ENCODE measurements at regions not wholly inside any gene's neighbourhood (a gene's known extent, or its start where the extent isn't known, plus 50 kb on each side); places are given as distances from the start of the nearest gene placed in this dataset.

- DNase-seq (ENCODE audit: low spot score), result no peak
Measured at GRCh38 chr5:68482199-68482598, 266.6 kb downstream of the PIK3R1 start.

GRCh38 chr5:68484307-68485068 lies 268.9 kb downstream of the PIK3R1 start:
- DNase-seq (ENCODE audit: low spot score), result no peak

- peak; percentile 52 for DNase-seq (ENCODE audit: low spot score)
Measured at GRCh38 chr5:68489556-68489955, 274.0 kb downstream of the PIK3R1 start.

GRCh38 chr5:68490406-68490805 lies 274.9 kb downstream of the PIK3R1 start:
- DNase-seq (ENCODE audit: low spot score), result no peak

- DNase-seq (ENCODE audit: low spot score), result no peak
Measured at GRCh38 chr5:68494771-68495170, 279.2 kb downstream of the PIK3R1 start.

GRCh38 chr5:68499987-68500386 lies 284.4 kb downstream of the PIK3R1 start:
- no peak for DNase-seq (ENCODE audit: low spot score)

- DNase-seq (ENCODE audit: low spot score), result no peak
Measured at GRCh38 chr5:68500813-68501212, 285.3 kb downstream of the PIK3R1 start.

GRCh38 chr5:68502531-68502930 lies 287.0 kb downstream of the PIK3R1 start:
- no peak for DNase-seq (ENCODE audit: low spot score)

GRCh38 chr5:68504306-68504705 lies 288.8 kb downstream of the PIK3R1 start:
- DNase-seq (ENCODE audit: low spot score), result no peak

- DNase-seq (ENCODE audit: low spot score), result no peak
Measured at GRCh38 chr5:68505917-68506860, 290.6 kb downstream of the PIK3R1 start.

GRCh38 chr5:68515514-68515913 lies 300.0 kb downstream of the PIK3R1 start:
- no peak for DNase-seq (ENCODE audit: low spot score)

GRCh38 chr5:68518286-68518685 lies 302.7 kb downstream of the PIK3R1 start:
- DNase-seq (ENCODE audit: low spot score), result no peak

GRCh38 chr5:68519143-68519542 lies 303.6 kb downstream of the PIK3R1 start:
- peak; percentile 20 for DNase-seq (ENCODE audit: low spot score)

- DNase-seq (ENCODE audit: low spot score), result no peak
Measured at GRCh38 chr5:68521776-68522175, 306.2 kb downstream of the PIK3R1 start.

- DNase-seq (ENCODE audit: low spot score), result no peak
Measured at GRCh38 chr5:68522863-68523262, 307.3 kb downstream of the PIK3R1 start.

- DNase-seq (ENCODE audit: low spot score), result no peak
Measured at GRCh38 chr5:68528821-68529273, 313.3 kb downstream of the PIK3R1 start.

GRCh38 chr5:68529581-68529980 lies 314.0 kb downstream of the PIK3R1 start:
- no peak for DNase-seq (ENCODE audit: low spot score)

GRCh38 chr5:68531970-68532369 lies 316.4 kb downstream of the PIK3R1 start:
- no peak for DNase-seq (ENCODE audit: low spot score)

GRCh38 chr5:68533051-68533450 lies 317.5 kb downstream of the PIK3R1 start:
- DNase-seq (ENCODE audit: low spot score), result no peak

GRCh38 chr5:68533571-68534084 lies 318.1 kb downstream of the PIK3R1 start:
- DNase-seq (ENCODE audit: low spot score), result no peak

- peak; percentile 53 for DNase-seq (ENCODE audit: low spot score)
Measured at GRCh38 chr5:68534131-68534940, 318.8 kb downstream of the PIK3R1 start.
